GM18511 (cell line): ENCODE measurements at regions not wholly inside any gene's neighbourhood (a gene's known extent, or its start where the extent isn't known, plus 50 kb on each side); places are given as distances from the start of the nearest gene placed in this dataset.

Experiments
- ATAC-seq: cut with Tn5 transposase; IDR thresholded peaks from one replicate; pipeline ENCODE4 v1.9.1; 2021; ENCODE audit warnings: mild to moderate bottlenecking, moderate library complexity; ENCODE audit not compliant: unreplicated experiment

DNA sequence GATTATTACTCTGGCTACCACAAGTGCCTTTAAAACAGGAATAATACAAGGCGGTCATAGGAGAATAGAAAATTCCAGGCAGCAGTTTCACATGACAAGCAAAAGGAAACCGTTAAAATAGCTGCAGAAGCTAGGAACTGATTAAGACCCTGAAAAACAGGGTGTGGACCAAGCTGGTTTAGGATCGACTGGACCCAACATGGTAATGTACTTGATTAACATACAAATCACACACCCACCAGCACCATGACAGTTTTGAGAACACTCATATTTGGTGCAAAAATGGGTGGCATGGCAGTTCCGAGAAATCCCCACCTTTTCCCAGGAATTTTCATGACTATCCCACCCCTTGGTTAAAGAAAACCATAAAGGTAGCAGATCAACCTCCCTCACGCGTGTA is 51.9 kb upstream of the TMEM163 start:
- ATAC-seq: no peak

DNA sequence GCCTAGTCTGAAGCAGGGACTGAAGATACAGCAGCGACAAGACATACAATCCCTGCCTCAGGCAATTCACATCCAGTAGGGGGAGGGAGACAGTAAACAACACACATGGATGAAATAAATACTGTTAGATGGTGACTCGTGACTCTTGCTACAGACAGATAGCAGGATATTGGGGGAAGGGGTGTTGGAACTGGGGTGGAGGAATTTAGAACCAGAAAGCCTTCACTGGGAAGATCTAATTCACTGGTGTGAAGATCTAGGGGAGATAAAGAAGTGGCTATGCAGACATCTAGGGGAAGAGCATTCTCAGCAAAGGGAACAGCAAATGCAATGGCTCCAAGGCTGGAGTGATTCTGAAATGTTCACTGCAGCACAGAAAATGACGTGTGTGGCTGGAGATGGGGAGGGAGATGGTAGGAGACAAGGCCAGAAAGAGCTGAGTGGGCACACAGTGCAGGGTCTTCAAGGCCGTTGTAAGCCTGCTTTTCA is 52.6 kb upstream of the TMEM163 start:
- ATAC-seq: no peak

DNA sequence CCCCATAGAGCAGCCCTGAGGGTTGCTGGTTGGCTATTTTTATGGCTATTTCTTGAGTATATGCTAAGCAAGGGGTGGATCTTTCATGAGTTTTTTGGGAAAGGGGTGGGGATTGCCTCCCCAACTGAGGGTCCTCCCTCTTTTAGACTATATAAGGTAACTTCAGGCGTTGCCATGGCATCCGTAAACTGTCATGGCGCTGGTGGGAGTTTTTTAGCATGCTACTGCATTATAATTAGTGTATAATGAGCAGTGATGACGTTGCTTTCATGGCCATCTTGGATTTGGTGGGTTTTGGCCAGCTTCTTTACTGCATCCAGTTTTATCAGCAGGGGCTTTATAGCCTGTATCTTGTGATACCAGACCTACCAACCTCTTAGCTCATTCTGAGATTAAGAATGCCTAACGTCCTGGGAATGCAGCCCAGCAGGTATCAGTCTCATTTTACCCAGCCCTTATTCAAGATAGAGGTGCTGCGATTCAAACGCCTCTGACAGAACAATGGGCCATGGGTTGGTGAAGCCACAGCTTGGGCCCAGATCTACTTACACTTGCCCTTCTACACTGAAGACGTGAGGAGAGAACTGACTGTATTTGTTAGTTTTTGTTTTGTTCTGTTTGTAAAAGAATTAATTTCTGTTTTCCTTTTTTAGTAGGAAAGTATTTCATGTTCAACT is 53.8 kb upstream of the TMEM163 start:
- no peak for ATAC-seq

DNA sequence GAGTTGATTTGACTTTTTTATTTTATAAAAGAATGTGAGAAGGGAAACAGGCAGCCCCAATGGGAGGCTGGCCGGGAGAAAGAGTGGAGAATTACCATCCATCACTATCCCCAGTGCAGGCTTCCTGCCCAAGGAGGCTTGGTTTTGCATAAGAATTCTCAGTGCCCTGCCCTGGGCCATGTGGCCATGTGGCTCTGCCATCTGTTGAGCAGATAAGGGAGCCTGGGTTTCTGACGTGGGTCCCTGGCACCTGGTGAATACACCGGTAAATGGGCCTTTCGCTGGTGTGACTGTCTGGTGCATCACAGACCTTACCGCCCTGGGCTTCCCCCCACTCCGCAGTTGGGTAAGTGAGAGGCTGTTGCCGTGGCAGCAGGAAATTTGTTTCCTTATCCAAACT is 54.5 kb upstream of the TMEM163 start:
- ATAC-seq: no peak

DNA sequence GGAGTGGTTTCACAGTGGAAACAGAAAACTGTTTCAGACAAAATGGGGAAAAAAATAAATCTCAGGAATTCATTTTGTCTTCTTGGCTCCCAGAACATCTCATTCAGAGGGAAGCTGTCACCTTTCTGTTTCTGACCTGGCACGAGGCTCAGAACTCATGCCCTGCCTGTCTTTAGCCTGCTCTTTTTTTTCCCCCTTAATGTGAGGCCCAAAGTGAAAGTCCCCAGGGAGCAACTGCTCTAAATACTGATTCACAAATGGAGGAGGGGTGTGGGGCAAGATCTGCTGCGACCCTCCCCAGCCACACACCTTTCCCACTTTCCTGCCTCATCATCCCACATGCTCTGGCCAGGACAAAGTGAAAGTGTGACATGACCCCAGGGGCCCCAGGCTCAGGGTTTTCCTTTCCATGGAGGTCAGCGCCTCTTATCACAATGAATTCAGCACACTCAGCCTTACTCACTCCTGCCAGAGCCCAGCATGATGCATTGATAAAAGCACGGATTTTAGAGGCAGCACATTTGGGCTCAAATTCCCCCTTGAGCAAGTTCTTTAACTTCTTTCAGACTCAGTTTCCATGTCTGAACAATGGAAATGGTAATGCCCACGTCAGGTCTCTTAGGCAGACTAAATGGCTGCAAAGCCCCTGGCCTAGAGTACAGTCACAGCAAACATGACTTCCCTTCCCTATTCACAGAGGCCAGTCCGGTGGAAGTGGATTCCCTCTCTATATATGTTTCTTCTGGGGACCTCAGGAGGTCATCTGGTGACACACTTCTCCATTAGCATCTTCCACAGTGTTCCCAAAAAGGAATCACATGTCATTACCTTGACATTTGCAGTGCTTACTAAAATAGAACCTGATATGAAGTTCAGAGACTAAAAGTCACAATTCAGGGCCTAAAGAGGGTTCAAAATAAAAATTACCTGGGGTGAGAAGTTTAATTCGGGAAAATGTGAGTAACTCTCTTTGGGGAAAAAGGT is 55.3 kb upstream of the TMEM163 start:
- no peak for ATAC-seq

DNA sequence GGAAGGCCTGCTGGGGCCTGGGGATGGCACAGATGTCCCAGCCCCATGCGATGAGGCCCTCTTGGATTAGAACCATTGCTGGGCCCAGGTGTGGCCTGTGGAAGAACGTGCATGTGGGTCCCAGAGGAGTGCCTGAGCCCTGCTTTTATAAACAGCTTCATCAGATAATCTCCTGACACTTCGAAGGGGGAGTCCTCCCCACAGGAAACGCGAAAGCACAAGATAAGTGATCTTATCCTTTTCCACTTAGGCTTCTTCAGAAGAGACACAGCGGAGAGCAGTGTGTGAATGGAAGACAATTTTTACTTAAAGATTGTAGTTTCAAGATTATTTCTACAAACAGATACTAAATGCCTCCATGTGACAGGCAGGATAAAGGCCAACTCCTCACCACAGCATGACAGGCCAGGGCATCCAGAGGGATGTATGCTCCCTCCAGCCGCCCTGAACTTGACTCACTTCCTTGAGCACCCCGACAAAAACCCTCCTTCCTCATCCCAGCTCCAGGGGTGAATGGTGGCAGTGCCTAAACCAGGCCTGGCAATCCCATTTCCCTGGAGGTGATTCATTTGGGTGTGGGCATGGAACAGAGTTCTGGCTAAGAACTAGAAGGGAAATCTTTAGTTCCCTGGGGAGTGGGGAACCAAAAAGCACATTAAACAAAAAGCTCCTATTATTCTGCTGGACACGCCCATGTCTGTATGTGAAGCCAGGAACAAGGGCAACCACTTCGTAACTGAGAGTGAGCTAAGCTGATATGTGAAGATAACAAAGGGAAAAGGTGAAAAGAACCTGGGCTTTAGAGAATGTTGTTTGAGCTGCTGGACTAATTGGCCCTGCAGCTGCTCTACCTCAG is 56.2 kb upstream of the TMEM163 start:
- ATAC-seq: no peak

DNA sequence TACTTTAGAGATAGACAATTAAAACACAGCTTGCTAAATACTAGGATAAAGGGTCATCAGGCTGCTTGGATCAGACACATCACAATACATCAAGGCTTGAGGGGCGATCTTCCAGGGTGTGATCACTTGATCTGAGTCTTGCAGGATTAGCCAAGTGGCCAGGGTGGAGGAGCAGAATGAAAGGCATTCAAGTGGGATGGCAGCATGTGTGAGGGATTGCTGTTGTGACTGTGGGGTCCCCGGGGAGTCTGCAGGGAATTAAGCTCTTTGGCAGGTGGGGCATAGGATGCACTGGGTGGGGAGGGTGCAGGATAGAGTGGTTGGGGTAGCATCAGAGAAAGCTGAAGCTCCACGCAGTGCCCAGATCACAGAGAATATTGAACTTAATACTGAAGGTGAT is 58.0 kb upstream of the TMEM163 start:
- ATAC-seq: no peak

DNA sequence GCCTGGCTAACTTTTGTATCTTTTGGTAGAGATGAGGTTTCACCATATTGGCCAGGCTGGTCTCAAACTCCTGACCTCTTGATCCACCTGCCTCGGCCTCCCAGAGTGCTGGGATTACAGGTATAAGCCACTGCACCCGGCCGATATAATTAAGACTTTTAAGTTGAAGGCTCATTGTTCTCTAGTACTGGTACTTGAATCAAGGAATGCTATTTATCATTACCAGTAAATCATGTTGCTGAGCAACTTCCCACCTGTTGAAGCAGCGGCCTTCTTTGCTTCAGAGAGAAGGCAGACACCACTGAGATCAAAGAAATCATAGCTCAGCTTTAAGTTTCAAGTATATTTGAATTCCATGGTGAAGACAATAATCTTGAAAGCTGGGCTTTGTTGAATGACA is 58.8 kb upstream of the TMEM163 start:
- no peak for ATAC-seq

DNA sequence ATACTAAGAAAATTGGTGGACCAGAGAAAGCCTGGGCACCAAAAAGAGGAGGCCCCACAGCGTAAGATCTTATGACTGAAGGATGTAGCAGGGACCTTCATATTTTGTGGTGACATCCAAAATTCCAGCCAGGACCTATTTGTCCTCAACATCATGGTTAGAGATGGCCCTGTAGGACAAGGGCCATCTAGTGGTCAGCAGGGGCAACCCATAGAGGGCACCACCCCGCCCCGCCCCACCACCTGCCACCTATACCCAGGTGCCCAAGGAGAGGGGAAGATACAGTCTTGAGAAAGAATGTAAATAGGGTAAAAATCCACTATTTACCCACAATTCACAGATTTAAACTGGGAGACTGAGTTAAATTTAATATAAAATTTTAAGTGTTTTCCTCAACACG is 59.6 kb upstream of the TMEM163 start:
- no peak for ATAC-seq

DNA sequence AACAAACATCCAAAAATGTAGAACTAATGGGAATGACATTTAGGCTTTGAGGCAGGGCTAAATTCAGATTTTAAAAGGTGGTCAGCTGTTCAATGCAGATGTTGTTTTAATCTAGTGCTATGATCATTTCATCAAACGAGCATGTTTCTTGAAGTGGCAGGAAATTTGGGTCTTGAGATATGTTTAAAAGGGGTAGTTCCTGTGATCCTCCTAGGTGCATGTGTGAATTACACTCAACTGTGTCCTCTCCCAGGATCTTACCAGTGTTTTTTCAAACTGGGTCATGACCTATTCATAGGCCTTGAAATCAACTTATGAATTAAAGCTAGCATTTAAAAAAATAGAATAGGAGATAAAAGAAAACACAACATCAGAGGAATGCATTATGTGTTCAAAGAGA is 57.4 kb upstream of the ACMSD start:
- ATAC-seq: no peak

DNA sequence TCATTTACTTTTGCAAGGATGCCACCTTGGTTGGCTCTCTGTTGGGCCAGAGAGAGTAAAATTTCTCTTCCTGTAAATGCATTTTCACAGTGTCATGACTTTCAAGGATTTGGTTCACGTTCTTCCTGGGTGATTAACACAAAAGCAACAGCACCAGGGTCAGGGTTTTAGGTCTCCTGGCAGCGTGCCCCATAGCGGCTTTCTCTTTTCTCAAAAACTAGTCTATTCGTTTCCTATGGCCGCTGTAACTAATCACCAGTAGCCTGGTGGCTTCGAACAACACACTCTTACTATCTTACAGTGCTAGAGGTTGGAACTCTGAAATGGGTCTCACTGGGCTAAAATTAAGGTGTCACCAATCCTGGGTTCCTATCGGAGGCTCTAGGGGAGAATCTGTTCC is 56.3 kb upstream of the ACMSD start:
- ATAC-seq: no peak

DNA sequence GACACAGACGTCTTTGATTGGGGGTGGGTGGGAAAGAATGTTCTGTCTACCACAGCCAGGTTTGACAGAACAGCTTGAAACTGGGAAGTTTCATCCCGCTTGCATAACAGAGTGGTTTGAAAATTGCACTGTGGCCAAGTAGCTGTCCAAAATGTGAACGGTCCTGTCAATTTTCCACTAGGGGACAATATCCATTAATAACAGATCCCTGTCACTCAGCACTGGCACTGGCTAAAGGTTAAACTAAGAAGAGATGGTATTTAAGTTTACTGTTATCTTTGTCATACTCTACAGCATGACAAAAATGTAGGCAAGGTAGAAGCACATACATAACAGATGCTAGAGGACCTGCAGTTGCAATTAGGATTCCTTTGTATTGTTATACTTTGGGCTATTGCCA is 55.6 kb upstream of the ACMSD start:
- ATAC-seq: peak; percentile 88

DNA sequence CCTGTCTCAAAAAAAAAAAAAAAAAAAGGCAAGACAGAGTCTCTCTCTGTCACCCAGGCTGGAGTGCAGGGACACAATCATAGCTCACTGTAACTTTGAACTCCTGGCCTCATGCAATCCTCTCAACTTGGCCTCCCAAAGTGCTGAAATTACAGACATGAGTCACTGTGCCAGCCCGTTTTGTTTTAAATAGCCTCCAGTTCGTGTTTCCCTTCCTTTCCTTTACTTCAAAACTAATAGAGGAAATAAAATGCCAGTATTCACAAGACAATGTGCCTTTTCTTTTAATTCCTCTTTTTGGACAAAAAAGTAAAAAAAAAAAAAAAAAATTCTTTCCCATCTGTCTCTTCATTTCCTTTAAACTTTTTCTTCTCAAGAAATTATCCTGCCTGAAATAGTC is 54.5 kb upstream of the ACMSD start:
- ATAC-seq: no peak

DNA sequence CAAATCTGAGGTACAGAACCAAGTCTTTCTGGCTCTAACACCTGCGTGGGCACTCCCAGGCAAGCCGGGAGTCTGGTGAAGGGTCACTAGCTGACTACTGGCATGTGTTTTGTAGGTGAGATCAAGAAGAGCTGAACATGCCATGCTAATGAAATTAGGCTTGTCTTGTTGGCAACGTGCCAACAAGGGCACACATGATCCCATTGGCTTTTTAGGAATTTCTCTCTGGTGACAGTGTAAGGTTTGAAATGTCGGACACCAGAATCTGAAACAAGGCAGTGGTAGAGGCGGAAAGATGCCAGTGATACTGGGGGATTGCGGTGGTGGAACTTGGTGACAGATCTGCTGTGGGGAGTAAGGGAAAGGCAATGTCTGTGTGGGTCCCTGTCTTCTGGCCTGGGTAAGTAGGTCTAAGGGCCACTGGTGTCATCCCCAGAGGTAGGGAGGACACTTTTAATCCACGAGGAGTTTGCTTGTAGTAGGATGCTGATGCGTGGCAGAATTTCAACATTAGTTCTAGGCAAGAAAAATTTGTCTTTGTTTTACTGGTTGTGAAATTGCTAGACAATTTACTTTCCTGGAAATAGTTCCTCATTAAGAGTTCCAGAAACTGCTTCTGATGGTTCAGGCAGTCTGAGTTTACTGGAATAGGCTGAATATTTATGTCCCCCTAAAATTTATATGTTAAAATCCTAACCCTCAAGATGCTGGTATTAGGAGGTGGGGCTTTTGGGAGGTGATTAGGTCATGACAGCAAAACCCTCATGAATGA is 52.6 kb upstream of the ACMSD start:
- no peak for ATAC-seq

DNA sequence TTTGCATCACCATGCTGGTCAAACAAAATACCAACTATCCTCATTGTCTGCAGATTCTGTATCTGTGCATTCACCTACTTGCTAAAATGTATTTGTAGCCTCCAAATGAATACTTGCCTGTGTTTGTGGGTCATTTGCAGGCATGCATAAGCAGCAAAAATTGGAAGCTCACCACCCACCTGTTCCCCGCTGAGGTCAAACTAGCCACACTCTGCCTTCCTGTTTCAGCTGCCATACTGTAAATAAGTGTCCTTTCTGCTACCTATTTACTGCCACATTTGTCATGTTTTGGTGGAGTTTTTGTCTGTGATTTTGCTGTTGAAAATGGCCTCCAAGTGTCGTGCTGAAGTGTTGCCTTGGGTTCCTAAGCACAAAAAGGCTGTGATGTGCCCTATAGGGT is 50.0 kb upstream of the ACMSD start:
- ATAC-seq: no peak
